GM18873 (cell line): ENCODE measurements at regions not wholly inside any gene's neighbourhood (a gene's known extent, or its start where the extent isn't known, plus 50 kb on each side); places are given as distances from the start of the nearest gene placed in this dataset.
"Not testable (repeated sequence)": the region's sequence is repeated elsewhere in the genome, so short reads cannot be mapped to it uniquely, and the experiment has no call there.

Experiments
- ATAC-seq: cut with Tn5 transposase; IDR thresholded peaks from one replicate; pipeline ENCODE4 v1.9.1; 2021; ENCODE audit warnings: mild to moderate bottlenecking, moderate library complexity, moderate number of reproducible peaks; ENCODE audit not compliant: unreplicated experiment, low FRiP score

GRCh38 chr5:82421119-82421518 lies 143.0 kb upstream of the RPS23 start:
- no peak for ATAC-seq

- ATAC-seq = not testable (repeated sequence)
Measured at GRCh38 chr5:82420524-82420923, 142.4 kb upstream of the RPS23 start.

GRCh38 chr5:82419559-82420332 lies 141.6 kb upstream of the RPS23 start:
- ATAC-seq = no peak

- ATAC-seq = no peak
Measured at GRCh38 chr5:82418608-82418950, 140.4 kb upstream of the RPS23 start.

GRCh38 chr5:82417776-82418607 lies 139.8 kb upstream of the RPS23 start:
- no peak for ATAC-seq

- no peak for ATAC-seq
Measured at GRCh38 chr5:82416512-82416911, 138.4 kb upstream of the RPS23 start.

GRCh38 chr5:82414041-82414388 lies 135.9 kb upstream of the RPS23 start:
- ATAC-seq = no peak

GRCh38 chr5:82413302-82414040 lies 135.3 kb upstream of the RPS23 start:
- ATAC-seq = no peak

GRCh38 chr5:82408033-82408432 lies 129.9 kb upstream of the RPS23 start:
- ATAC-seq = no peak

GRCh38 chr5:82406205-82406773 lies 128.1 kb upstream of the RPS23 start:
- no peak for ATAC-seq

GRCh38 chr5:82405618-82406204 lies 127.6 kb upstream of the RPS23 start:
- ATAC-seq = no peak

GRCh38 chr5:82405161-82405560 lies 127.0 kb upstream of the RPS23 start:
- no peak for ATAC-seq

GRCh38 chr5:82404382-82404945 lies 126.3 kb upstream of the RPS23 start:
- no peak for ATAC-seq

GRCh38 chr5:82403724-82404123 lies 125.6 kb upstream of the RPS23 start:
- ATAC-seq = no peak

GRCh38 chr5:82403026-82403425 lies 124.9 kb upstream of the RPS23 start:
- ATAC-seq = no peak

- ATAC-seq = no peak
Measured at GRCh38 chr5:82399111-82399510, 121.0 kb upstream of the RPS23 start.

- ATAC-seq = no peak
Measured at GRCh38 chr5:82397741-82398320, 119.7 kb upstream of the RPS23 start.

GRCh38 chr5:82396871-82397514 lies 118.8 kb upstream of the RPS23 start:
- no peak for ATAC-seq

GRCh38 chr5:82396396-82396795 lies 118.2 kb upstream of the RPS23 start:
- no peak for ATAC-seq
